NB4 (cell line): ENCODE measurements at regions not wholly inside any gene's neighbourhood (a gene's known extent, or its start where the extent isn't known, plus 50 kb on each side); places are given as distances from the start of the nearest gene placed in this dataset.
A peak's percentile ranks its signal among the peaks of the same experiment; 100 is the strongest.

Experiments
- DNase-seq: peaks from one replicate; pipeline ENCODE4 v3.0.0; 2010; ENCODE audit warnings: low read depth
- H3K4me3 ChIP-seq: one replicate; pipeline ENCODE4 v1.5.1; 2011; ENCODE audit warnings: mild to moderate bottlenecking, low read depth, low read length, moderate library complexity
- CTCF ChIP-seq: IDR thresholded peaks from one replicate; pipeline ENCODE4 v1.5.1; 2012; ENCODE audit warnings: low read depth, low read length
- MYC ChIP-seq: IDR thresholded peaks from 2 replicates; pipeline ENCODE4 v1.6.1; 2011; ENCODE audit warnings: low read depth, low read length
- POLR2A ChIP-seq: IDR thresholded peaks from 2 replicates; pipeline ENCODE4 v1.6.1; 2011; ENCODE audit warnings: mild to moderate bottlenecking; ENCODE audit not compliant: insufficient read length; ENCODE audit errors: extremely low read depth
- TF ChIP-seq, protein P1 (sequence below): IDR thresholded peaks from 2 replicates; pipeline ENCODE4 v1.6.1; 2011; ENCODE audit warnings: low read depth, low read length

GRCh38 chr3:82410366-82410765 lies 648.9 kb upstream of the GBE1 start:
- H3K4me3 ChIP-seq = no peak overlapping the region
- no peak for TF ChIP-seq CTCF
- TF ChIP-seq, protein P1, sequence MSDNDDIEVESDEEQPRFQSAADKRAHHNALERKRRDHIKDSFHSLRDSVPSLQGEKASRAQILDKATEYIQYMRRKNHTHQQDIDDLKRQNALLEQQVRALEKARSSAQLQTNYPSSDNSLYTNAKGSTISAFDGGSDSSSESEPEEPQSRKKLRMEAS = no peak
- no peak for TF ChIP-seq MYC
- no peak for TF ChIP-seq POLR2A
- DNase-seq = no peak

DNA sequence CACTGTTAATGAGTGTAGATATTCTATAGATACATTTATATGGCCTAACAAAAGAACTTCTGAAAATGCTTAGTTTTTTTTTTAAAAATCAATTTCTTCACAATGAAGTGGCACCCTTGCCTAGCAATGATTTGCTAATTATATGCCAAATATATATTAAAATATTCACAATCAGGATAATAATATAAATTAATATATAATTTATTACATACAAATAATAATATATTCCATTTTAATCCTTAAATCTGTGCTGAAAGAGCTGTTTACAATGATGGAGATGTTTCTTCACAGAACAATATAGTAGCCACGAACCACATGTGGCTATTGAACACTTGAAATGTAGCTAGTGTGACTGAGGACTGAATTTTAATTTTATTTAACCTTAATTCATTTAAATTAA lies 648.4 kb upstream of the GBE1 start:
- no peak overlapping the region for H3K4me3 ChIP-seq
- no peak for DNase-seq
- TF ChIP-seq, protein P1 = no peak
- TF ChIP-seq POLR2A (no peak), CTCF (no peak), MYC (no peak)

GRCh38 chr3:82392203-82392775 lies 630.8 kb upstream of the GBE1 start:
- no peak for DNase-seq
- H3K4me3 ChIP-seq = no peak overlapping the region
- TF ChIP-seq MYC (no peak), CTCF (no peak), POLR2A (no peak)
- TF ChIP-seq, protein P1 = no peak

- H3K4me3 ChIP-seq = no peak overlapping the region
- DNase-seq = no peak
- no peak for TF ChIP-seq CTCF
- no peak for TF ChIP-seq MYC
- TF ChIP-seq, protein P1 = no peak
- TF ChIP-seq POLR2A = no peak
These were observed 629.4 kb upstream of the GBE1 start for GRCh38 chr3:82390868-82391267.

DNA sequence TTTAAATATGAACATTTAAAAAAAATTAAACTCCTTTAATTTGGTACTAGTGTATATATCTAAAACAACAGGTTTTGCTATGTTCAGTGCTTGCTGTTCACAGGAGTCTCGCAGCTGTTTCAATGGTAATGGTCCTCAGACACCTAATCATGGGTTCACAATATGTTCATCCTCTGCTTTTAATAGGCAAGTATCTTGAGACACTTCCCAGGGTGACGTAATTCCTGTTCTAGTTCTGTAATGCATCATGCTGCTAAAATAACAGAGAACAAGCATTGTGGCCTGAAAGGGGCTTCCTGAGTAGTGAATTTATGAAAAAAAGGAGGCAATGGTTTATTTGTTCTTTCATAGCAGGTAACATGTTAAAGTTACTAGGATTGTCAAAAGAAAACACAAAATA lies 625.2 kb upstream of the GBE1 start:
- no peak overlapping the region for H3K4me3 ChIP-seq
- TF ChIP-seq CTCF (no peak), POLR2A (no peak), MYC (no peak)
- TF ChIP-seq, protein P1 = no peak
- peak; percentile 4 for DNase-seq

GRCh38 chr3:82384181-82384580 lies 622.7 kb upstream of the GBE1 start:
- H3K4me3 ChIP-seq = no peak overlapping the region
- DNase-seq = no peak
- TF ChIP-seq MYC (no peak), POLR2A (no peak), CTCF (no peak)
- TF ChIP-seq, protein P1 = no peak
